ENCODE measurements at regions not wholly inside any gene's neighbourhood (a gene's known extent, or its start where the extent isn't known, plus 50 kb on each side); places are given as distances from the start of the nearest gene placed in this dataset.
"Not testable (repeated sequence)": the region's sequence is repeated elsewhere in the genome, so short reads cannot be mapped to it uniquely, and the experiment has no call there.

DNA sequence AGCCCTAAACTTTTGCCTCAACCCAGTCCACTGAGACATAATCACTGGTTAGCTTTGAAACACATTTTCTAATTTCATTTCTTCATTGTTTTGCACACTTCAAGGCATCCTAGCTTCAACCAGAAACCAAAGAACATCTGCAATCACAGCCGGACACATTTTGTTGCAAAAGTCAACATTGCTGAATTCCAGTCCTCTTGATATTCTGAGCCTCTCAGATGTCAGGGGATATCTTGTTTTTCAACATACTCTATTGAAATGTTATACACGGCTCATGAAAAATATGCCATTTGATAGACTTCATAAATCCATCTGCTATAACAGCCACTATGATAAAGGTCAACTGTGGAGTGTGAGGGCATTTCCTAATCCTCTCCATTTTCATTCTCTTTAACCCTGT lies 241.6 kb upstream of the PUDP start:
- no peak for DNase-seq (ENCODE audit: low spot score)

GRCh38 chrX:7385131-7385530 lies 237.2 kb upstream of the PUDP start:
- no peak for DNase-seq (ENCODE audit: low spot score)

- no peak for DNase-seq (ENCODE audit: low spot score)
These were observed 230.5 kb upstream of the PUDP start for GRCh38 chrX:7378406-7378805.

DNA sequence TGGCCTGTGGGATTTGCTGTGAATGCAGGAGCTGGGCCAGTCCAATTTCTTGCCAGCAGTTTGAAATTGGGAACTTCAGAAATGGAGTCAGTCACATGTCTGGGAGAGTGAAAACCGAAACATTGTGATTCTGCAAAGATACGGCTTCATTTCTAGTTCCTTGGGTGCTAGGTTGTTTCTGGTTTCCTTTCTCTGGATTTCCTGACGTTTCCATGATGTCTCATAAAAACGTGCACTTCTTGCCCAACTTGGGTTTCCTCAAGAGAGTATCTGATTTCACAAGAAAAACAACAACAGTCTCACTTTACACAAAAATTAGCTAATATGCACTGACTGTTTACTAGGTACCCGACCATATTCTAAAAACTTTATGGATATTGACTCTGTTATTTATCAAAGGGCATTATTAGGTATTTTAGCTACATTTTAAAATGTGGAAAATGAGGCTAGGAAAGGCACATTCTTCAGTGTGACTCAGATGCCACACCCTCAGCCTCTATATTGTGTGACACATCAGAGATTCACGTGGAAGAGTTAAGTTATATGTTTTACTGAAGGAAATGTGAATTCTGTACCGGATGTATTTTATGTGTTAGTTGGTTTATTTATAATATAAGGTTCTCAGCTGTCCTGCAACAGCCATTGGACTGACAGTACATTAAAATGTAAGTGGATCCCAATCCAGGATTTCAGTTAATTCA lies 225.0 kb upstream of the PUDP start:
- peak; percentile 29 for DNase-seq (ENCODE audit: low spot score)

DNA sequence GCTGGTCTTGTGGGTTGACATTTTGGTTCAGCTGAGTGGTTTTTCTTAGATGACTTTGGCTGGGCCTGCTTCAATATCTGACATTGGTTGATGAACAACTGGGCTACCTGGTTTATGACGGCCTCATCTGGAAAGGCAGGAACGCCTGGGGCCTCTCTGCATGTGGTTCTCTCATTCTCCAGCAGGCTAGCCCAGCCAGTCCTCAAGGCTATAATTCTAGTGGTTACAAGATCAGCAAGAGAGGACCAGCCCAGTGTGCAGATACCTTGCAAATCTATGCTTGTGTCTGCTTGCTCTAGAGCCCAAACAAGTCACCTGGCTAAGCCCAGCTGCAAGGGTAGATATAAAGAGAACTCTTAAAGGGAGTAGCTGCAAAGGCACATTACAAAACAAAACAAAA lies 214.2 kb upstream of the PUDP start:
- DNase-seq (ENCODE audit: low spot score) = no peak

DNA sequence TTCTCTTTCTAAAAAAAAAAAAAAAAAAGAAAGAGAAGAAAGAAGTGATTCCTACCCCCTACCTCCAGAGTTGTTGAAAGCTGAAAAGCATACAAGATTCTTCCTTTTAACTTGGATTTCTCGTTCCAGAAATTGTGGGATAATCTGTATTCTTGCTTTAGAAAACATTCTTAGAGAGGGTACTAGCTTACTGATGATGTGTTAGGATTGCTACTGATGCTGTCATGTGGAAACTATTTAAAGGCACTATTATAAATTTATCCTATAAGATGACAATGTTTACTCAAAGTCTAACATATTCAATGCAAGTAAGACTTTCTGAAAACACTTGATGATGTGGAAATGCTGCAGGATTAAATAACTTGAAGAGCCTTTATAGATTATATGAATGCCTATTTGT lies 204.0 kb upstream of the PUDP start:
- DNase-seq (ENCODE audit: low spot score) = no peak

GRCh38 chrX:7347465-7347864 lies 199.5 kb upstream of the PUDP start:
- no peak for DNase-seq (ENCODE audit: low spot score)

DNA sequence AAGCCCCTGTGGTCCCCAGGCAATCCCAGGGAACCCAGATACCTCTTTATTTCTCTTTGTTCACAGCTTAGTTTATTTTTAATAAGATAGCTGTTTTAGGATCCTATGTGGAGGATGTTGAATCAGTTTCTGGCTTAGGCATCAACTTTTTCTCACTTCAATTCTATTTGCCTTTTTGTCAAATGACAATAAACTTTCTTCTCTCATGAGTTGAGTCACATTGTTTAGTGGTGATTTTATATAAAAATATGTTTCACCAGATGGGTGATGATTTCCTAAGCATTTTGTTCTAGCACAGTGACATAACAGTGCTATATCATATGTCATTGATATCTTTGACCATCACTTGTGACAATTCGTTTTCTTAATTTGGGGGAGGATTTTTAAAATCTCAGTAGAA lies 198.1 kb upstream of the PUDP start:
- no peak for DNase-seq (ENCODE audit: low spot score)

- no peak for DNase-seq (ENCODE audit: low spot score)
These were observed 195.2 kb upstream of the PUDP start for GRCh38 chrX:7343181-7343580.

DNA sequence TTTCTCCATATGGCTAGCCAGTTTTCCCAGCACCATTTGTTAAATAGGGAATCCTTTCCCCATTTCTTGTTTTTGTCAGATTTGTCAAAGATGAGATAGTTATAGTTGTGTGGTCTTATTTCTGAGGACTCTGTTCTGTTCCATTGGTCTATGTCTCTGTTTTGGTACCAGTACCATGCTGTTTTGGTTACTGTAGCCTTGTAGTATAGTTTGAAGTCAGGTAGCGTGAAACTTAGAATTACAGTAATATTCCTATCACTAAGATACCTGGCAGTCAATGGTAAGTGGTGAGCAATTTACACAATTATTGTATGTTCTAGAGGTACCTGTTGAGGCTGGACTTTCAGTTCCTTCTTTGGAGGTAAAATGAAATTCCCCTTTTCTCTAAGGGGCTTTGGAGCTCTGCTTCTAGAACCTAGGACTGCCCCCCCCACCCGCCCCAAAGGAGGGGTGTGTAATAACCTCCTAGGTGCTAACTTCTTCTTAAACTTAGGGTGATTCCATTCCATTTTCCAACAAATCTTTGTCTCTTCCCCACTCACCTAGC lies 187.9 kb upstream of the PUDP start:
- DNase-seq (ENCODE audit: low spot score) = not testable (repeated sequence)

GRCh38 chrX:7334253-7334935 lies 186.4 kb upstream of the PUDP start:
- no peak for DNase-seq (ENCODE audit: low spot score)

- no peak for DNase-seq (ENCODE audit: low spot score)
These were observed 183.2 kb upstream of the PUDP start for GRCh38 chrX:7330971-7331746.

DNA sequence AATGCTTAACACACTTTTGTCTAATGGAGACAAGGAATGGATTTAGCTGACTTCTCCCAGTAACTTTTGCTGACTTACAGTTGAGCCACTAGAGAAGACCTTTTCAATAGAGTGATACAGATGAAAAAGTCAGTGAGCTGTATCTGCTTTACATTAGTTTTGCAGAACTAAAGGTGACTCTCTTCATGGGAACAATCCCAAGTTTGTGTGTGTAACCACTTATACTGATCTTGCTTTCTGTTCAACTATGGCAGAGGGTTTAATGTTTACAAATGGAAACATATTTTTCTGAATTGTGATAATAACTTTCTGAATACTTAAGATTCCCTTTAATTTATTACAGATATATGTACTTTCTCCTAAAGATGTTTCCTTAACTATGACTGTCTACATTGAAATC lies 182.6 kb upstream of the PUDP start:
- no peak for DNase-seq (ENCODE audit: low spot score)

- DNase-seq (ENCODE audit: low spot score) = no peak
These were observed 170.7 kb upstream of the PUDP start for GRCh38 chrX:7318661-7319060.

DNA sequence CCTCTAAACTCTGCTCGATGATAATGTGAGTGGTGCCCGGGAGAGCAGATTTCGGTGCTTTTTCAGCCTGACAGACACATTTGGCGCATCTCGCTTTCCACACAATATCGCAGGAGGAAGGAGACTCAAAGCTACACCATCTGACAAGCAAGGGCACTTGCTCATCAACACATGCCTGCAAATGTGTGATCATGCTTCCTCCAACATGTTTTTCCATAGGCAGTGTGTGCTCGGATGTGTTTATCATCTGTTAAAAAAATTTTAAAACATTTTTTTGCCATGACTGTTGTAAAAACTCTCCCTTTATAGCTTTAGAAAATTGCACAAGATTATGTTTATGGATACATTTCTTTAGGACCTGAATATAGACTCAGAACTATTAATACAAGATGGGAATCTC lies 170.3 kb upstream of the PUDP start:
- DNase-seq (ENCODE audit: low spot score) = no peak

DNA sequence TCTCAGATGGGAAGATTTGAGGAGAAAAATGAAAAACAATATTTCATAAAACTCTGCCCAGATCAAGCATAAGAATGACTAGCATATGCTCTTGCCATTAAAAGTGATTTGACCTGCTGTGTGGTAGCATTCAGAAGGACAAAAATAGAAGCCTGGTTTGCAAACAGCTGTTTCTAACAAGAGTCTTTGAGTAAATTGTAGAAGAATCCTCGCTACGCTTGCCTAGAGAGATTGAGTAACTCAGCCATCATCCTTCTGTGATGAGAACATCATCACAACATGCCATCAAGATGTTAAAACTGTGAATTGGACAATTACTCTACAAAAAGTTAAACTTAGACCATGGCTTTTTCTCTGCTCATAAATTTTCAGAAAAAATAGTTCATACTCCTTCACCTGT lies 168.9 kb upstream of the PUDP start:
- no peak for DNase-seq (ENCODE audit: low spot score)

GRCh38 chrX:7316280-7316679 lies 168.3 kb upstream of the PUDP start:
- no peak for DNase-seq (ENCODE audit: low spot score)

GRCh38 chrX:7314425-7314824 lies 166.5 kb upstream of the PUDP start:
- DNase-seq (ENCODE audit: low spot score) = no peak

- DNase-seq (ENCODE audit: low spot score) = no peak
These were observed 159.8 kb upstream of the PUDP start for GRCh38 chrX:7307720-7308119.

GRCh38 chrX:7294483-7294882 lies 146.5 kb upstream of the PUDP start:
- DNase-seq (ENCODE audit: low spot score) = no peak

DNA sequence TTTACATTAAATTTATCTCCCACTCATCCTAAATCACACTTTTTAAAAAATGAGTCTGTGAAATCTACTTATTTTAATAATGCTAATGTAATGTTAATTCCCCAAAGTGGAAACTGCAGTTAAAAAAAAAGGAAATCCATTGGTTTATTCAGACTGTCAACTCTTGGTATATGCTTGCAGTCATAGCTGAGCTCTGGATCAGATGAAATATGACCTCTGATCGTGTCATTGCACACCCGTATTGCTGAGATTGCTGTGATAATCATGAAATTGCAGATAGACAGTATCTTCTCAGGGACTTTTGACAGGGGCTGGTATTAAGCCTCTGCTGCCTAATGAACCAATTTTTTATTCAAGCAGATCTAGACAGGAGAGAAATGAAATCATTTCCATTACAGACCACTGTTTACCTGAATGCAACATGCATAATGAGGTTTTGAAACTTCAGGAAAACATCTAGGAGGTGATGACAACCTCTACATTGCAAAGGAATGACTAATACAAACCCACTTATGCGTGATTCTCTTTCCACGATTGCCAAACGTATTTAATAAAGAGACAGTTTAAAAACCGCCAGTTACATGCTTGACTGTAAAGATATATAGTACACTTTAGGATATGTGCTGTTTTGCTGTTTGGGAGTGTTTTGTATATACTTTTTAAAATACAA lies 138.3 kb upstream of the PUDP start:
- no peak for DNase-seq (ENCODE audit: low spot score)

DNA sequence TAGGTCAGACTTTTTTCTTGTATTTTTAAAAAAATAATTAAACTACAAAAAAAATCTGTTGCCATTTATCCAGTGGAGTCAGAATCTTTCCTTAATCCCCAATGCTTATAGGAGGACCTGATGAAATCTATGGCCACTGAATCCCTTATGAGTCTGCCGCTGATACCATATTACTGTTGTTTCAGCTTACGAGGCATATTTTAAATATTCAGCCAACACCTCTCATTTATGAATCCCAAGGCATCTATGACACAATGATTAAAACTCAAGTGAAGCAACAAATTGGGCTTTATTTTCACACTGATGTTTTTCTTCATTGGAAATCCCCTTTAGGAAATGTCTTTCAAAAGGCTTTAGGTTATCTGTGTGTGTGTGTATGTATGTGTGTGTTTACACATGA lies 137.8 kb upstream of the PUDP start:
- DNase-seq (ENCODE audit: low spot score) = no peak

All from H4 (cell line).